Vagina (tissue), 2 donors: ENCODE measurements at regions not wholly inside any gene's neighbourhood (a gene's known extent, or its start where the extent isn't known, plus 50 kb on each side); places are given as distances from the start of the nearest gene placed in this dataset.

Experiments used
- CTCF ChIP-seq, 3 experiments: fragments of 450-650 bp in 2 of 3; fragments of 200-600 bp in 1 of 3; sonication (generic) in 1 of 3; IDR thresholded peaks; one replicate each; pipeline ENCODE4 v1.5.1; 2017 to 2019; ENCODE audit warnings: antibody characterized with exemption in 3 of 3, mild to moderate bottlenecking in 2 of 3, moderate library complexity in 2 of 3
- POLR2A ChIP-seq, 2 donors: fragments of 450-650 bp; IDR thresholded peaks; one replicate each; pipeline ENCODE4 v1.6.1; 2017; ENCODE audit warnings: antibody characterized with exemption in 2 of 2, mild to moderate bottlenecking in 2 of 2, moderate library complexity in 2 of 2
- POLR2AphosphoS5 ChIP-seq, 2 donors: sonication (generic); formaldehyde crosslinking; IDR thresholded peaks; one replicate each; pipeline ENCODE4 v1.9.0; 2017; ENCODE audit warnings: antibody characterized with exemption in 2 of 2, mild to moderate bottlenecking in 2 of 2, low read depth in 1 of 2; ENCODE audit not compliant: insufficient read depth in 1 of 2

- TF ChIP-seq POLR2A (IDR thresholded peaks at IDR 0.05) = no peak
- TF ChIP-seq CTCF (IDR thresholded peaks at IDR 0.05) = no peak
- TF ChIP-seq POLR2AphosphoS5 (IDR thresholded peaks at IDR 0.05; ENCODE audit: insufficient read depth in 1 of 2, low read depth in 1 of 2) = no peak
Measured at GRCh38 chr10:4645836-4646235, 180.2 kb upstream of the AKR1E2 start.
